ENCODE measurements at regions not wholly inside any gene's neighbourhood (a gene's known extent, or its start where the extent isn't known, plus 50 kb on each side); places are given as distances from the start of the nearest gene placed in this dataset.

DNA sequence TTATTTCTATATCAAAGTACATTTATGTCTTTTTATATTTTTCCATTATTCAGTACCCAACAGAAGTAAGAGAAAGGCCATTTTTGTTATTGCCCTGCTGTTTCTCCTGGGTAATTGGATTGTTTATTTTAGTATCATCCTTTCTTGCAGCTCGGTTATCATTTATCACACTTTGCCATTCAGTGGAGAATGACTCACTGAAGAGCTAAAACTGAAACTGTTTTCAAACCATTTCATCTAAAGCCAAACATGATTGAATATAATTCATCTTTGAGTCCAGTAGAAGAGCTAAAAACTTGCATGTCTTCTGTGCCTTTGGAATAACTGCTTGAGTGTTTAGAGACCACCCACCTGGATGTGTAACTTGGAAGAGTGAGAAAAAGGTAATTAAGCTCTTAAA lies 139.5 kb upstream of the PRDM9 start:
- no peak for DNase-seq

DNA sequence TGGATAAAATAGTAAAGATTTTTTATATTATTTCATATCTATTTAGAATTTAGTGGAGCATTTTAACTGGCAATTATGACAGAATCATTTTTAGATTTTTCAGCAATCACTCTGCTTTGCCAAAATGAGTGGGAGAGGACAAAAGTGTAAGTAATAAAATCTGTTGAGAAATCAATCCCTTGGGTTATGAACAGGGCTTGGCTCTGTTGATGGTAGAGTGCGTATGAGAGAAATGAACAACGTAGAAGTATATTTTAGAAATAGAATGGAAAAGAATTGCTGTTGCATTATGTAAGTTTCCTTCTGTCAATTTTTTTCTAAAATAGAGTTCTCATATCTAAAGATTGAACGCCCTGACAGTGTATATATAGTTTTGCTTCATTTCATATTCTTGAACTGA lies 154.1 kb upstream of the PRDM9 start:
- DNase-seq: no peak

DNA sequence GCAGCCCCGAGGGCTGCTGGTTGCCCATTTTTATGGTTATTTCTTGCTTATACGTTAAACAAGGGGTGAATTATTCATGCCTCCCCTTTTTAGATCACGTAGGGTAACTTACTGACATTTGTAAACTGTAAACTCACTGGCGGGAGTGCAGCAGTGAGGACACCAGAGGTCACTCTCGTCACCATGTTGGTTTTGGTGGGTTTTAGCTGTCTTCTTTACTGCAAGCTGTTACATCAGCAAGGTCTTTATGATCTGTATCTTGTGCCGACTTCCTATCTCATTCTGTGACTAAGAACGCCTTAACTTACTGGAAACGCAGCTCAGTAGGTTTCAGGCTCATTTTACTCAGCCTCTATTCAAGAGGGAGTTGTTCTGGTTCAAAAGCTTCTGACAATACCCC lies 155.0 kb upstream of the PRDM9 start:
- DNase-seq: no peak

DNA sequence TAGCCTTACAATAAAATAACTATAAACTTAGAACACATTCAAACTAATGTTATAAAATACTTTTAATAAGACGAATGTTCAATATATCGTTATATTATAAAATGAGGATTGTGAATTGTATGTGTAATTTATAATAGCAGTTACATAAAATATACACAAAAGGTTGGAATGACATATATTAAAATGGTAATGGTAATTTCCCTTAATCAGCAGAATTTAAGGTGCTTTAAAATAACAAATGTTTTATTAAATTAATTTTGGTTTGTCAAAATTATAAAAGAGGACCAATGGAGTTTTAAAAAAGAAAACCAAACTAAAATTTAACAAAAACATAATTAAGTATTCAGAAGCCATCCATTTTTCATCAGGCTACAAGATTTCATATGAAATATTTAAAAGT lies 164.3 kb upstream of the PRDM9 start:
- DNase-seq: no peak

DNA sequence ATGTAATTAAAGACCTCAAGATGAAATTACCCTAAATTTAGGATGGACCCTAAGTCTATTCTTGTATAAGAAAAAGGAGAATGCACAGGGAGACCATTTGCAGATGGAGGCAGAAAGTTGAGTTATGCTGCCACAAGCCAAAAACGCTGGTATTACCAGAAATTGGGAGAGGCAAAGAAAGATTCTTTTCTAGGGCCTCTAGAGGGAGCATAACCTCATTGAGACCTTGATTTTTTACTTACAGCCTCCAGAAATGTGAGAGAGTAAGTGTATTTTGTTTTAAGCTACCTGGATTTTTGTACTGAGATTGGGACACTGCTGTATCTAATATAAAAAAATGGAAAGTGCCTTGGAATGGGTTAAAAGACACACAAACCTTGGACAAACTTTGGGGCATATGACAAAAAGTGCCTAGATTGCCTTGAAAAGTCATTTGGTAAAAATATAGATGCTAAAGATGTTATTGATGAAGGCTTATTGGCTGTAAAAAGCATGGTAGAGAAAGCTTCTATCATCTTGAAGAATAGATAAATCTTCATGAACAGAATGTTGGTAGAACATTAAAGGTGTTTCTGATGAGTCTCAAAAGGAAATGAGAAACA lies 174.7 kb upstream of the PRDM9 start:
- DNase-seq: no peak

DNA sequence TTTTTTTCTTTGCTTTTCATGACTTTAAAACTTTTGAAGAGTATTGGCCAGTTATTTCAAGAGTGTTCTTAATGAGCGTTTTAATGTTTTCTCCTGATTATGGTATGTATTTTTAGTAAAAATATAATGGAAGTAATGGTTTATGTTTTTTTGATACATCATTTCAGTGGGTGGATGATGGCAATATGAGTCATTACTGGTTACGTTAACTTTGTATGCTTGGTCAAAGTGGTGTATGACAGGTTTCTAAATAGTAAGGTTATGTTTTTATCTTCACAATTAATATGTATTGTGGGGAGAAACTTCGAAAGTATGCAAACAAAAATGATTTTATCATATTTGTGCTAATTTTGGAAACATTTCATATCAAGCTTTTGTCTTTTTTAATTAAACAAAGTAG lies 176.7 kb upstream of the PRDM9 start:
- DNase-seq: no peak

DNA sequence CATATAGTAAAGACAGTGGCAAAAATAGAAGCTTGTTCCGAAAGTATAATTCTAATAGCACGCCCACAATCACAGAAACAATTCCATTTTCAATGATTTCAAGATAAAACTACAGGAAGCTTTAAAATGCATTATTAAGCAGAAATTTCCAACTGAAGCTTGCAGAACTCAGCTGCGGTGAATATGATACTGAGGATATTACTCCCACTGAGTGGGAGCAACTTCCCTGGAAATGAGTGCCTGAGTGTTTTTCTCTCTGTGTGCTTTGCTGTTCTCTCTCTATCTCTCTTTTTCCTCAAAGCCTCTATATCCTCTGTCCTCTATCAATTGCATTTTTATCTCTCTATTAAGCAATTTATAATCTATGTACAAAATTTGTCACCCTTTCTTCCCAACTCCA lies 187.5 kb upstream of the PRDM9 start:
- DNase-seq: no peak

DNA sequence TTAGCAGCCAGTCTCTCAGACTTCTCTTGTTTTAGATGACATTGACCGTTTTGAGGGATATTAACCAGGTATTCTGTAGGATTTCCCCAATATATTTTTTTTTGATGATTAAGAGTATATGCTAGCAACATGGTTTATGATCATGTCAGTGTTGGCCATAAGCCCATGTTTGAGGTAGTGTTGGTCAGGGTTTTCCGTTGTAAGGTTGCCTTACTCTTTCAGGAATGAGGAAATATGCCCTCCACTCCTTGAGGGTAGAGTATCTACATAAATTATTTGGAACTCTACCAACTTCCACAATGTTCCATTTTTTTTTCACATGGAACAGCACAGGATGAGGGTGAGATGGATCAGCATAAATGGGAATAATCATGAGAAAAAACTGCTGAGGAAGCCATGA lies 188.4 kb upstream of the PRDM9 start:
- DNase-seq: no peak

DNA sequence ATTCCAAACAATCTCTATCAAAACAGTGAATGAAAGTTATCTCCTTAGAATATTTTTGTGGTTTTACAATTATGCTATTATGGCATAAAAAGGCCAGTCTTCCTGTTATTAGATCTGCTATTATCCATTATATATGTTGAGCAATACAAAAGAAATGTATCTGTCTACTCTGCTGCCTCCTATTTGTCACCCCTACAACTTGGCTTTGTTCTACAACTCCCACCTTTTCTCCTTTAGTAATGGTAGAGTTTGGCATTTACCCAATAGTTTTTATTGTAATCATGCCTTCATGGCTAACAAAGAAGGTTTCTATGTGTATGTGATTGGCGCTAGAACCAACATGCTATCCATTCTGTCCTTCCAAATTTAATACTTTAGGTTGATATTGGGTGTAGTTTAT lies 189.2 kb upstream of the PRDM9 start:
- DNase-seq: no peak

DNA sequence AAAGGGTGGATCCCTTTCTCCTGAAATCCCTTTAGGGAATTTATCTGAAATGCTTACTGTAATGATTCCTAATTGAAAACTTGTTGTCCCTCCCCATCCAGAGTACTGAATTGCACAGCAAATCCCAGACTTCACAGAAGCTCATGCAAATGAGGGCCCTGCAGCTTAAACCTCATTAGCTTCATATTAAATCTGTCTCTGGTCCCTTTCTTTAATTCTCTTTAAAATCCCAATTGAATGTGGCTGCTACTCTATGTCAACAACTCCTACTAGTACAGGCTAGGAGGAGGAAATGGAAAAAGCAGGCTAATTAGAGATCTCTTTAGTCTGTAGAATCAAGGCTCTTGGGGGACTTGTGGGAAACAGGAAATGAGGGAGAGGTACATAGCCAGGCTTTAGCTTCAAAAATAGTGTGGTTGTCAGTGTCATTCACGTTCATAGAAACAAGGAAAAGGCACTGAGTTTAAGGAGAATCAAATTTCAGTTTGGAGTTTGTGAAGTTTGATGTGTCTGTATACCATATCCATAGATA lies 191.3 kb upstream of the PRDM9 start:
- no peak for DNase-seq

DNA sequence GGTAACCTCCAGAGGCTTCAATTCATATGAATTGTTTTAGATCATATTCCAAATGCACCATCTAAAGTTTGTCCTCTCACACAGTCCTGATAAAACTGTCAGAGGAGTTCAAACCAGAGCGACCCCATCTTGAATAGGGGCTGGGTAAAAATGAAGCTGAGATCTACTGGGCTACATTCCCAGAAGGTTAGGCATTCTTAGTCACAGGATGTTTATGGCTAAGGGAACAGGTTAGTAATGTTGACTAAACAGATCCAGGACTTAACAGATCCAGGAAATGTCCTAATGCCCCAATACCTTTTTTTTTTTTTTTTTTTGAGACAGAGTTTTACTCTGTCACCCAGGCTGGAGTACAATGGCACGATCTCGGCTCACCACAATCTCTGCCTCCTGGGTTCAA lies 192.6 kb upstream of the PRDM9 start:
- DNase-seq: no peak

DNA sequence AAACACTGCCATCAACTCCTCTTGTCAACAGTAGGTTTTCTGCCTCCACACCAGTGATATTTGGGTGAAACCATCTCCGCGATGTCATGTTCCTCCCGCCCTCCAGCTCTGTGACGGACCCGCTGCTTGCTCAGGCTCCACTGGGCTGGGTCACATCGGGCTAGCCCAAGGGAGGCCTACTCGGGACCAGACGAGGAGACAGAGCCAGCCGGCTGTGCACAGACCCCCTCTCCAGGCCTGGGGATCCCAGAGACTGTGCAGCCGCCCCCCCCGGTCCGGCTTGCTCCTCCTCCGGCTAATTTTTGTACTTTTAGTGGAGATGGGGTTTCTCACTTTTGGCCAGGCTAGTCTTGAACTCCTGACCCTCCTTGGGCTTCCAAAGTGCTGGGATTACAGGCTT lies 202.4 kb upstream of the PRDM9 start:
- no peak for DNase-seq

DNA sequence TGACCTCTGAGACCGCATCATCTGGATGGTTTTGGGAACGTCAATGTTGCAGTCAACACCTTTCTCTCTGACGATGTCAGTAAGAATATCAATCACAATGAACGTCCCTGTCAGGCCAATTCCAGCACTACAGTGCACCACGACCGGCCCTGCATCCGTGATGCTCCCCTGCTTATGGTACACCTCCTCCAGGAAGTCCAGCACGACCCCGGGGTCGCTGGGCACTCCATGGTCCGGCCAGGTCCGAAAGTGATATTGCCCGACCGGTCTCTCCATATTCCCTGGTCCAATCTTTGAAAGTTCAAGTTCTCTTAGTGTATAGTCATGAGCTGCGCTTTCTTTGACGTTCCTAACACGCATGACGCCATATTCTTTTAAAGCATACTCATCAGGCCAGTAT lies 203.6 kb upstream of the PRDM9 start:
- DNase-seq: no peak

DNA sequence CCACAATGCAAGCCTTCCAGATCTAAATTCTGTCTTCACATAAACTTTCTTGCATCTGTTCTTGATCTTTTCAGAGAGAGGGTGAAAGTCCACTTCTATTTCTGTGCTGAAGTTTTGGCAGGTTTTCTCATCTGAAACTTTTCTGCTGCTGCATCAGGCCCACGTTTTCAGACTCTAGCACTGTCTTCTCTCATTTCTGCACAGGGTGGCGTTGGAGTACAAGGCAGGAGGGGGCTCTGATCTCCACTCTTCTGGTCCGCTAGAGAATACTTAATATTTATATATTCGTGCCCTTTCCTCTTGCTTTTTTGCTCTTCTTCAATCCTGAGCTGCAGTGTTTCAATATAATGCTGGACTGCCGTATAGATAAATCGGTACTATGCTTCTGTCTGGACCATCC lies 204.0 kb upstream of the PRDM9 start:
- no peak for DNase-seq

DNA sequence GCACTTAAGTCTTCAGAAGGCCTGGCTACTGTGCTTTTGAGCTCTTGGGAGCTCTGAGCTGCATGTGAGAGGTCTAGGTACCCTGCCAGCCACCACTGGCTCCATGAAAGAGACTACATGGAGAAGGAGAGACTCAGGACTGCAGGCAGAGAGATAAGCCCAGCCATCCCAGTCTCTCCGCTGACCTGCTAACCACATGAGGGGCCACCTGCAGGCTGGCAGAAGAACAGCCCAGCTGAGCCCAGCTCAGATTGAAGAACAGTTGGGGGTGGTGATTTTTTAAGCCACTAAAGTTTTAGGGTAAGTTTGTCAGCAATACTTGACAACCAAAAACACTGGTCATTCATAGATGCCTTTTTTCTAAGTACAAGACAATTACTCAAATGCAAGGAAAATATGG lies 205.0 kb upstream of the PRDM9 start:
- DNase-seq: no peak

DNA sequence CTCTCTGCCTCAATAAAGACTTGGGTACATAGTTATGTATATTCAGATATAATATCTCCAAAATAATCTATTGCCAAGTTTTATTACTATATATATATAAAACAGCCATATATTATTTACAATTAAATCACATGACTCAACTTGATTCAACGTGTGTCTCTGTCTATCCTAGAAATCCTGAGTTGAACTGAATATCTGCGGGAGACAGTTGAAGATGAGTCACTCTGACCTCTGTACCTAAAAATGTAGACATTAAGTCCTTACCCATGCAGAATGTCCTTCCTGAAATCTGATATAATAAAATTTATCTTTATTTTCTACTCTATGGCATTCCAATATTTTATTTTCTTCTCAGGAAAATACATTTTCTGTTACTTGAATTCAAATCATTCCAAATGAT lies 218.2 kb upstream of the PRDM9 start:
- DNase-seq: no peak

DNA sequence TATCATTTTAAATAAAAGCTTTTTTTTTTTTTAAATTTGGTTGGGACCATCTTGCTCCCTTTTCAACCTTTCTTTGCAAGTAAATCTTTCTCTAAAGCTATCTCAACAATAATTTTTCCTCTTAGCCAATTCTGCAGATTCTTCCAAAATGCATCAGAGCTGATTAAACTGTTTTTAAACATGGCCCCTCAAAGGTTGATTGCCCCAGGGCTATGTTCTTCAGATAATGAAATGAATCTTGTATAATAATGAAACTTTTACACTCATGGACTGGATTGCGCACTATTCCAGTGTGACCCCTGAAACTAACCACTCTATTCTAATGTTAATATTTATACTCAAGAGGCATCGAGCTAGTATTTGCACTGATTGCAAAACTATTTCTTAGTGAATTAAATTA lies 222.8 kb upstream of the PRDM9 start:
- no peak for DNase-seq

DNA sequence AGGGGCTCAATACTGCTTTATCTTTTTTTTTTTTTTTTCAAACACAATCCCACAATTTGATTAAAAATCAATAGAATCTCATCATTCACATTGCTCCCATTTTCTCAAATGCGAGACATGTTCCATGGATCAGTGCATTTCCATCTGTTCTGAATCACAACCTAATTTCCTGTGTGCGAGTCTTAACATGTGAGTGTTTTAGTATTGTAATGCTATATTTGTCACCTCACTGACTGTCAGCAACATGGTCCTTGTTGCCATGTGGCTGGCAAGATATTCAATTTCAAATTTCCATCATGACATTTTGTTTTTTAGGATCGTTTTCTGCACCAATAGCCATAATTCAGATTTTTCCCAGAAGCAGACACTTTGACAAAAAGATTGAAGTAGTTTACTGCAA lies 233.2 kb upstream of the PRDM9 start:
- no peak for DNase-seq

DNA sequence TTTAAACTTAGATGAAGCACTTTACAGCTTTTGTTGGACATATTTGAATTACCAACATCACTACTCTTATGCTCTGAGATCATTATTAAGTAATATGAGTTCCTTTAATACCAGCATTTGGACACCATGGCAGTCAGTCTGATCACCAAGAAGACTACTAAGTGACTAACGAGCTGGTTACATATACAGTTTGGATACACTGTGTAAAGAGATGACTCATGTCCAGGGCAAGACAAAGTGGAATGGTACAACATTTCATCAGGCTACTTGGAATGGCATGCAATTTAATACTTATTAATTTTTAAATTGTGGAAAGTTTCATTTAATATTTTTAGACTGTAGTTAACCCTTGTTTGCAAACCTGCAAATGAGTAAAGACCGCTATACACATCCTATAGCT lies 237.4 kb upstream of the PRDM9 start:
- no peak for DNase-seq

DNA sequence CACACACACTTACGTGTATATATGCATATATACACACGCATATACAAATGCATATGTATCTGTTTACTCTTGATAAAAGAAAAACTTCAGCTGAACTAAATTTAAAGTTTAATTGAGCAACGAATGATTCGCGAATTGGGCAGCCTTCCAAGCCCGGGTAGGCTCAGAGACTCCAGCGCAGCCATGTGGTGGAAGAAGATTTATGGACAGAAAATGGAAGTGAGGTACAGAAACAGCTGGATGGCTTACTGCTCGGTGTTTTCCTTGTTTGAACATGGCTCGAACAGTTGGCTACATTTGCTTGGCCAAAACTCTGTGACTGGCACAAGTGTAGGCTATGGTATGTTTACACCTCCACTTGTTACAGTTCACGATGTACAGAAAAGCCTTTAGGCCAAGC lies 239.3 kb upstream of the PRDM9 start:
- DNase-seq: no peak

DNA sequence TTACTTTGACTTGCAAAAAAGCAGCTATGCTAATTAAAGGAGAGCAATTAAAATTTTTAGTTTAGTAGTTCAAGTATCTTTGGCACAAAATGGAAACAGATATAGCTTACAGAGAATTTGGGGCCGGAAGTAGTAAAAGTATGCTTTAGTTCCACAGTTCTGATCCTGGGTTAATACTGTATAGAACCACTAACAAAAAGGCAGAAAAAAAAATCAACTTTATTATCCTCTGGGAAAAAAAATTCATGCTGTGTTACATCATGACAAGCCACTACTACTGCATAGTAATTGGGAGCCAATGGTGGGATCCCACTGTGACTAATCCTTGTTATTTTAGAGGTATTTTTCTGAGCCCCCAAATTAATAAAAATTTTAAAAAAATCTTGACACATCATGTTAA lies 246.8 kb upstream of the PRDM9 start:
- no peak for DNase-seq

DNA sequence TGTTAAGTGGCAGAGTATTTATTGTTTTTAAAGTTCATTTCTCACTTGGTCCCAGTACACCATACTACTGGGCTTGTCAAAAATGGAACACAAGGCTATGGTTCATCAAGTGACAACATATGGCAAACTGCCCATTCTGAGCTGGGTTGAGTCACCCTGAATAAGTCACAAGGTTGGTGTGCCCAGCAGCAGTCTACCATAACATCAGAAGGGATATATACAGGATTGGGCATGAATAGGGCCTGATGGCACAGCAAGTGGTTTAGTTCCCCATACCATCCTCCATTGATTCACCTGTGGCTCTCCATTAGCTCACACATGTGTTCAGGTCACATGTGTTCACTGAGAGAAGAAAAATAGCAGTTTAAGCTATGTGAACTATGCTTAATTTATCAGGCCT lies 249.8 kb upstream of the PRDM9 start:
- DNase-seq: no peak

DNA sequence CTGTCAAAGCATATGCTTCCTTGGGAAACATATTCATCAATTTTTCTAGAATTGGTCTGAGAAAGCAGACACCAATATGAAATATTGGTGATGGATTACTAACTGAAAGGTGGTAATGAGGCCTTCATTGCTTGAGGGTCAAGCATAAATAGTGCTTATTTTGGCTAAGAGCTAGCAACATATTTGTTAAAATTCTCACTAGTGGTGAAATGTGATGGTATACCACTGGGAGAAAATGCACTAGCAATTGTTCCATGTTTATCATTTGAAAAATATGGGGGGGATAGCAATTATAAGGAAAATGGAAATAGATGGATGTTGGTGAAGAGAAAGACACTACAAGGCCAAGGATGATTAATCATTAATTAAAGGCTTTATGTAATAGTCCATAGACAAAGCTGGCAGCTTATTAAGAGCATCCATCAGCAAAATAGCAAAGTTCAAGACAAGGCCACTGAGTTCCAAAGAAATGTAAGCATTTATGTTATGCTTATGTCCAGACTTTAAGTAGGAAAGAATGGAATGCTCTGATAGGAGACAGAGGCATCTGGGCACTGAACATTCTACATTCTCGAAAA lies 253.7 kb upstream of the PRDM9 start:
- DNase-seq: no peak

DNA sequence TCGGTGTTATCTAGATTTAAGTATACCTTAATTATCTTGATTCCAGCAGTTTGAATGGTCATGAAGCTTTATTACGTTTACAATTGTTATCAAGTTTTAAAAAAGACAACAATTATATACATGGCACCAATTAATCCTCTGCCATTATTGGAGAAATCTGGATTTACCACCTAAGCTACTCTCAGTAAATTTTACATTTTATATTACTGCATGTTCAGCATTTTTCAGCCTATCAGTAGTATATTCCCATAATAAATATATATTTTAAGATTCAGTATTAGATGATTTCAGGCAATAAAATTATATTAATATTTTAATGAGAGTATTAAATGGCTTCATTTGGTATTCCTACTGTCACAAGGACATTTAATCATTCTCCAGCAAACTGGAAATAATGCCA lies 264.5 kb upstream of the PRDM9 start:
- DNase-seq: no peak

DNA sequence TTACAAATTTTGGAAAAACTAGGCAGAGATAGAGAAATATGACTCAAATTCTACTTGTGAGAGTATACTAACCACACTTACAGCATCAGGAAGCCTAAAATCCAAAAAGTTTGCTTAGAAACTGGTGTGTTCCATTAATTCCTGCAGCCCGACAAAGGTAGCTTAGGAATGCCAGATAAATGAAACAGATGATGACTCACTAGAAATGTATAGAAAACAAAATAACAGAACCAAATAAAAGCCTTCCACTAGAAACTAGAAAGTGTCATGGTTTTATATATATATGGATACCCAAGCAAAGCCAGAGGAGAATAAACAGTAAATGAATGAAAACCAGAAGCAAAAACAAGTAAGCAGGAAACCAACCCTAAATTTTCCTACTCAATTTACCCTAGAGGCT lies 272.2 kb upstream of the PRDM9 start:
- DNase-seq: no peak
